ENCODE measurements at regions not wholly inside any gene's neighbourhood (a gene's known extent, or its start where the extent isn't known, plus 50 kb on each side); places are given as distances from the start of the nearest gene placed in this dataset.

GRCh38 chr5:109252731-109253130 lies 157.0 kb downstream of the PJA2 start:
- Histone ChIP-seq H3K27me3 (ENCODE audit: control insufficient read depth in 4 of 4, insufficient read depth in 4 of 4, low read length in 3 of 4) (no peaks in the 10 kb centered on the region), H3K27ac (ENCODE audit: low read depth in 1 of 2, low read length in 2 of 2) (no peak overlapping the region), H3K9me3 (ENCODE audit: control insufficient read depth in 4 of 4, low read length in 3 of 4) (no peaks in the 10 kb centered on the region), H3K4me1 (ENCODE audit: control insufficient read depth in 4 of 4, insufficient read depth in 4 of 4, low read length in 3 of 4) (no peaks in the 10 kb centered on the region), H3K36me3 (ENCODE audit: control insufficient read depth in 4 of 4, insufficient read depth in 3 of 4, low read depth in 1 of 4, low read length in 3 of 4) (no peaks in the 10 kb centered on the region), H3K4me3 (ENCODE audit: low read depth in 1 of 3, low read length in 3 of 3) (no peak overlapping the region), H3K9ac (ENCODE audit: low read depth in 1 of 2, low read length in 2 of 2) (no peak overlapping the region)
- DNase-seq (ENCODE audit: low spot score), result no peak
- 87% methylated on average over 3 of the region's 3 CpGs for WGBS
- TF ChIP-seq JUND (IDR thresholded peaks at IDR 0.05) (no peak), REST (IDR thresholded peaks at IDR 0.05) (no peak), HNF4G (IDR thresholded peaks at IDR 0.05) (no peak), HNF4A (conservative IDR thresholded peaks at IDR 0.05) (no peak), RXRA (IDR thresholded peaks at IDR 0.05) (no peak), NR2F2 (IDR thresholded peaks at IDR 0.05) (no peak), RAD21 (IDR thresholded peaks at IDR 0.05) (no peak), MAX (IDR thresholded peaks at IDR 0.05) (no peak), GABPA (IDR thresholded peaks at IDR 0.05 in 1 of 2, conservative IDR thresholded peaks at IDR 0.05 in 1 of 2) (no peak), EGR1 (IDR thresholded peaks at IDR 0.05; ENCODE audit: low read depth in 2 of 2) (no peak), FOXA1 (IDR thresholded peaks at IDR 0.05) (no peak), TAF1 (conservative IDR thresholded peaks at IDR 0.05) (no peak), FOXA2 (IDR thresholded peaks at IDR 0.05) (no peak), SP1 (IDR thresholded peaks at IDR 0.05) (no peak), YY1 (IDR thresholded peaks at IDR 0.05) (no peak)

GRCh38 chr5:109250533-109251329 lies 159.0 kb downstream of the PJA2 start:
- H3K36me3 ChIP-seq (ENCODE audit: control insufficient read depth in 4 of 4, insufficient read depth in 3 of 4, low read depth in 1 of 4, low read length in 3 of 4), result no peaks in the 10 kb centered on the region
- H3K4me3 ChIP-seq (ENCODE audit: low read depth in 1 of 3, low read length in 3 of 3), result no peak overlapping the region
- peaks cover 0 to 9% (median 5%) of the 10 kb centered on the region in 4 donors for H3K9me3 ChIP-seq (ENCODE audit: control insufficient read depth in 4 of 4, low read length in 3 of 4)
- TF ChIP-seq EGR1 (IDR thresholded peaks at IDR 0.05; ENCODE audit: low read depth in 2 of 2), result no peak
- no peak for TF ChIP-seq REST (IDR thresholded peaks at IDR 0.05)
- no peak for TF ChIP-seq YY1 (IDR thresholded peaks at IDR 0.05)
- H3K27ac ChIP-seq (ENCODE audit: low read depth in 1 of 2, low read length in 2 of 2), result no peak overlapping the region
- 96% methylated on average over 24 of the region's 24 CpGs for WGBS
- no peak for DNase-seq (ENCODE audit: low spot score)
- no peaks in the 10 kb centered on the region for H3K27me3 ChIP-seq (ENCODE audit: control insufficient read depth in 4 of 4, insufficient read depth in 4 of 4, low read length in 3 of 4)
- no peak overlapping the region for H3K9ac ChIP-seq (ENCODE audit: low read depth in 1 of 2, low read length in 2 of 2)
- H3K4me1 ChIP-seq (ENCODE audit: control insufficient read depth in 4 of 4, insufficient read depth in 4 of 4, low read length in 3 of 4), result no peaks in the 10 kb centered on the region
